ENCODE measurements at regions not wholly inside any gene's neighbourhood (a gene's known extent, or its start where the extent isn't known, plus 50 kb on each side); places are given as distances from the start of the nearest gene placed in this dataset.

DNA sequence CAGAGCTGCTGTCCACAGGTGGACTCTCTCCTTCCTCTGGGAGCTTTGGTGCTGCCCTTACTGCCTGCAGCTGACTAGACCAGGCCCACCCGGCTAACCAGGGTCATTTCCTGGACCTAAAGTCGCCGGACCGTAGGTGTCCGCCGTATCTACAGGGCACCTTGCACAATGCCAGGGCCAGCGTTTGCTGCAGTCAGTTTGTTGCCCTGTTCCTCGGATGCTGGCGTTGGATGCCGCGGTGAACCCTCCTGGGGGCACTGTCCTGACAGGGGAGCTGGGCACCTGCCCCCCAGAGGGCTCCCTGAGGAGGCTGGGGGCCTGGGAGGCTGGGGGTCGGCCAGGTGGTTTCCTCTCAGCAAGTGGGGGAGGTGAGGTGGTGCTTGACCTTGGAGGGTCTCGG, 96.6 kb downstream of the UNCX start:
- no peak overlapping the region for H3K27ac Mint-ChIP-seq
- H3K27me3 Mint-ChIP-seq: peaks cover 7% of the 10 kb centered on the region
- no peak for DNase-seq (ENCODE audit: extremely low spot score, unreplicated experiment)
- TF ChIP-seq CTCF (conservative IDR thresholded peaks at IDR 0.05): no peak
- H3K4me1 Mint-ChIP-seq (ENCODE audit: unreplicated experiment): peaks cover 3% of the 10 kb centered on the region
- H3K4me3 Mint-ChIP-seq: no peak overlapping the region
- H3K9me3 Mint-ChIP-seq: no peaks in the 10 kb centered on the region
- H3K36me3 Mint-ChIP-seq: no peaks in the 10 kb centered on the region

- H3K27me3 Mint-ChIP-seq: peaks cover 11% of the 10 kb centered on the region
- H3K27ac Mint-ChIP-seq: no peak overlapping the region
- peaks cover 3% of the 10 kb centered on the region for H3K4me1 Mint-ChIP-seq (ENCODE audit: unreplicated experiment)
- H3K4me3 Mint-ChIP-seq: no peak overlapping the region
- no peaks in the 10 kb centered on the region for H3K9me3 Mint-ChIP-seq
- no peaks in the 10 kb centered on the region for H3K36me3 Mint-ChIP-seq
- DNase-seq (ENCODE audit: extremely low spot score, unreplicated experiment): no peak
- TF ChIP-seq CTCF (conservative IDR thresholded peaks at IDR 0.05): no peak
These were observed 97.5 kb downstream of the UNCX start for GRCh38 chr7:1329966-1330800.

DNA sequence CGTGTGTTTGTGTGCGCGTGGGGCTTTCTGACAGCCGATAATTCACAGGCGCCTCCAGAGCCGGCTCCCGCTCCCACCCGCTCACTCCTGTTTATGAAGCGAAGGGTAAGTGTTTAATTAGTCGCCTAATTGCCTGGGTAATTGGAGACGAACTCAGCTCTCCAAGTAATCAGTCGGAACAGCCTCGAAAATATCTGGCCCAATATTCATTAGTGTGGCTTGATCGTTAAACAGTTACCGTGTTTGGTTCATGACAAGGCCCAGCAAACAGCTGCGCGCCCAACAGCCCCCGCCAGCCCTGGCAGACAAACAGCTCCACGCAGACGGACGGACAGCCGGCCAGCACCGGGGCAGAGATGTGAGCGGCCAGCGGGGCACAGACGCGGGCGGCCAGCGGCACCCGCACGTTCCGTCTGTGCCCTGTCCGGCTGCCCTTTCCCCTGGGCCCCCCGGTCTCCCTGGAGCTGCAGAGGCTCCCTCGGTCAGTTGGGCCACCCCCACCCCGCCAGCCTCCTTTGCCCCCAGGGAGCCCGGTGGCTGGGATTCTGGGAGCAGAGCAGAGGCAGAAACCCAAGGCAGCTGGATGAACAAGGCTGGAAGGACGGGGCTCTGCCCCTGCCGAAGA, 98.2 kb downstream of the UNCX start:
- TF ChIP-seq CTCF (conservative IDR thresholded peaks at IDR 0.05): no peak
- peaks cover 3% of the 10 kb centered on the region for H3K4me1 Mint-ChIP-seq (ENCODE audit: unreplicated experiment)
- DNase-seq (ENCODE audit: extremely low spot score, unreplicated experiment): peak; percentile 65
- H3K27ac Mint-ChIP-seq: no peak overlapping the region
- no peaks in the 10 kb centered on the region for H3K9me3 Mint-ChIP-seq
- peaks cover 14% of the 10 kb centered on the region for H3K27me3 Mint-ChIP-seq
- H3K36me3 Mint-ChIP-seq: no peaks in the 10 kb centered on the region
- H3K4me3 Mint-ChIP-seq: no peak overlapping the region

DNA sequence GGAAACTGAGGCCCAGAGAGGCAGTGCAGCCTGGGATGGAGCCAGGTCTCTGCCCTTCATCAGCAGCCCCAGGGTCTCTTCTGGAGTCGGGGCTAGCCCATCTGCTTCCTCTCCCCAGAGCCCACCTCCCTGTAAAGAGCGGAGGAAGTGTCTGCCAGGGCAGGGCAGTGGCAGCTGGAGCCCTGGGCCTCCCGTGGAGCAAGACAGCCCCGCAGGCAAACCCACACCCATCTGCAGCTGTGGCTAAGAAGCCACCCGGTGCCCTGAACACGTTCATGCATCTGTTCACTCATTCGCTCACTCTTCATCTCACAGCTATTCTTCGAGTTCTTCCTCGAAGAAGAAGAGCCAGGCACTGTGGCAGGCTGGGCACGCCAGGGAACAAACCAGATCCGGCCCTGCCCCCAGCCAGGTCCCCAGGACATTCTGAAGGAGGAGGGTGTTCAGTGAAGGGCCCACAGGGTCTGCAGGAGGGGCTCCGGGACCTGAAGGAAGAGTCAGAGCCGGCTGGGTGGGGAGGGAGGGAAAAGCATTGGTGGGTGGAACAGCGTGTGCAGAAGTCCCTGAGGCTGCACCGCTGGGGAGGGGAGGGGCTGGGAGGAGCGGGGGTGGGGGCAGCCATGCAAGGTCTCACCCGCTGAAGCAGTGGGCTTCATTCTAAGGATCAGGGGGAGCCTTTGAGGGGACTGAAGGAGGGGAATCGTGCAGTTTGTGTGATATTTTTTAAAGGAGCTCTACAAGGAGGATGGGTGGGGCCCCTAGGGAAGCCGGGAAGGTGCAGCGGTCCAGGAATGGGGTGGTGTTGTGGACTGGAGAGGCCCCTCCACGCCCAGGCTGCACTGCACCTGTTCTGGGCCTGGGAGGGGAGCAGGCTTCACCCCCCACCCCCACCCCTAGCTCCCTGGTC, 99.1 kb downstream of the UNCX start:
- peaks cover 14% of the 10 kb centered on the region for H3K27me3 Mint-ChIP-seq
- H3K36me3 Mint-ChIP-seq: no peaks in the 10 kb centered on the region
- H3K4me3 Mint-ChIP-seq: no peak overlapping the region
- H3K9me3 Mint-ChIP-seq: no peaks in the 10 kb centered on the region
- no peak for TF ChIP-seq CTCF (conservative IDR thresholded peaks at IDR 0.05)
- H3K4me1 Mint-ChIP-seq (ENCODE audit: unreplicated experiment): peaks cover 3% of the 10 kb centered on the region
- H3K27ac Mint-ChIP-seq: no peak overlapping the region
- no peak for DNase-seq (ENCODE audit: extremely low spot score, unreplicated experiment)

- Mint-ChIP-seq H3K9me3 (peaks cover 5% of the 10 kb centered on the region), H3K36me3 (no peaks in the 10 kb centered on the region), H3K27ac (no peak overlapping the region), H3K27me3 (peaks cover 31% of the 10 kb centered on the region), H3K4me1 (ENCODE audit: unreplicated experiment) (no peaks in the 10 kb centered on the region), H3K4me3 (no peak overlapping the region)
- TF ChIP-seq CTCF (conservative IDR thresholded peaks at IDR 0.05): no peak
- DNase-seq (ENCODE audit: extremely low spot score, unreplicated experiment): no peak
These were observed 103.8 kb downstream of the UNCX start for GRCh38 chr7:1336509-1336908.

Measured in type B pancreatic cell (in vitro differentiated cells).